HG02623 (cell line): ENCODE measurements at regions not wholly inside any gene's neighbourhood (a gene's known extent, or its start where the extent isn't known, plus 50 kb on each side); places are given as distances from the start of the nearest gene placed in this dataset.

Source experiments
- ATAC-seq: cut with Tn5 transposase; IDR thresholded peaks from one replicate; pipeline ENCODE4 v1.9.1; 2021; ENCODE audit warnings: moderate library complexity; ENCODE audit not compliant: unreplicated experiment

- no peak for ATAC-seq
These were observed 129.4 kb downstream of the NUDT12 start for GRCh38 chr5:103433211-103433610.

DNA sequence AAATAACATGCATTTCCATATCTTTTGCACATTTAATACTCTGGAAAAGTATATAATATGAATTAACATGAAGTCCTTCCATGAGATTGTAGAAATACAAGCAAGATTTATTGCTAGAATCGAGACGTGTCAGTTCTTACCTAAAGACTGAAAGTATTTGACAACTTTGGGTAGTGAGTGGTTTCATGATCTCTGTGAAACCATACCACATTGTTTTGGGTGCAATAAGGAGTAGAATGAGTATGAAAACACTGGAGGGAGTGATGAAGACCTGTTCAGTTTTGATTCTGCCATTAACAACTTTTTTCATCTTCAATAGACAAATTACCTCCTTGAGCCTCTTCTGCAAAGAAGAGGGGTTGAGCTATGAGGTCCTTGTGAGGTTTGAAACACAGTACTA, 133.7 kb downstream of the NUDT12 start:
- ATAC-seq: no peak

DNA sequence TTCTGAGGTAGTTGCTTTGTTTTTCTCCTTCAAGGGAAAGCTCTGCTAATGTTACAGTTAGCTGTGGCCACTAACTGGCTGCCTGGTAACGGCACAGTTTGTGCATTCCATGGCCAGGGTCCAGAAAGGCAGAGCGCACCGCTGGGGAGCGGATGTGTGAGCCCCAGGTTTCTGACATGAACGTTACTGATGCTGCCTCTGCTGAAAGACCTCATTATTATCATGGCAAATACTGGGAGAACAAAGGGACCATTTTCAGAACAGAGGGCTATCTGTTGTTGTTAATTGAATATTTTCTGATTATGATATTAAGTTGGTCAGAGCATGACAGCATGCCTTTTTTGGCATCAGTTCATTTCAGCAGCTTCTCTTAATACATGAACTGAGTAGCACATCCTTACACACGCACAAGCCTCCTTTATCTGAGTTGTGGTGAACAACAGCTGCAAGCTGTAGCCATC, 134.1 kb downstream of the NUDT12 start:
- no peak for ATAC-seq

DNA sequence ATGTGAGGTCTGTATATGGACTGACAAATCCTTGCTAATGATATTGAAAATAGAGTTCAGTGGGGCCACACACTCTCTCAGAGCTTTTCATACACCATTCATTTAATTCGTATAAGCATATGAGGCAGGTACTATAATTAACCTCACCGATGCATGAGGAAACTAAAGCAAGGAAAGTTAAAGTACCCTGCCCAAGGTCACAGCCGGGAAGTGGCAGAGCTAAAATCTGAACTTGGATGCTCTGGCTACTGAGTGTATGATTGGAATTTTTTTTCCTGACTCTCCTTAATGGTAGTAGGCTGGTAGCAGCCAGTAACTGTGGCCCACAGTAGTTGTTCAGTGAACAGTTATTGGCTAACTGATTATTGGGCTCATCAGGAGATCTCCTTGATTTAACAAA, 135.3 kb downstream of the NUDT12 start:
- ATAC-seq: no peak

GRCh38 chr5:103425686-103426454, 136.7 kb downstream of the NUDT12 start:
- no peak for ATAC-seq

DNA sequence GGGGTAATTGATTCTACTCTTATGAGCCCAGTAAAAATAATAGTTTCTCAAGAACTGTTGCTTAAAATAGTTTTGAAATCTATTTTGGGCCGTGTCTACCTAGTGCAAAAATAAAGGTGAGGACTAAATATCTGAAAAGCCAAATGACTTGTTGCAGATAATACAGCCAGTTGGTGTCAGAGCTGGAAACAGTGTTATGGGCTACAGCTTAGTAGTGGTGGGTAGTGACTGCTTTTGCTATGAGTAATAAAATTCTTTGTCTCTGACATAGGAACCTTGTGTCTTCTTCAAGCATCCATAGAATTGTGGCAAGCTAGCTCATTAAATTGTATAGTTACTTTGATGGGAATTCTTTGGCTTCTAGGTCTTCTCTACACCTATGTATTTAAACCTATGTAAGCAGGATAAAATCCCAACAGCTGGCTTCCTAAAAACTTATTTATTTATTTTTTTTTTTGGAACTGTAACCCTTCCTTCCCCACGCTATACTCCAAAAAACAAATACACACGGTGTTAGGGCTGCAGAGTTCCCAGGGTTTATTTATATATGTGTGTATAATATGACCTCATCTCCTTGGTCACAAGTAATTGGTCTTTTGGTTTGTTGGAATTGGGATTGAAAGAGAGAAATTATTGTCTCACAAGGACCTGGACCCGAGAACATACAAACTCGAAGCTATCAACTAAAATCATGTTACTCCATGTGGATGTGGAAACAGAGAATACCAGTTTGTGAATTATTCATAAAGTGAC, 138.0 kb downstream of the NUDT12 start:
- ATAC-seq: no peak

DNA sequence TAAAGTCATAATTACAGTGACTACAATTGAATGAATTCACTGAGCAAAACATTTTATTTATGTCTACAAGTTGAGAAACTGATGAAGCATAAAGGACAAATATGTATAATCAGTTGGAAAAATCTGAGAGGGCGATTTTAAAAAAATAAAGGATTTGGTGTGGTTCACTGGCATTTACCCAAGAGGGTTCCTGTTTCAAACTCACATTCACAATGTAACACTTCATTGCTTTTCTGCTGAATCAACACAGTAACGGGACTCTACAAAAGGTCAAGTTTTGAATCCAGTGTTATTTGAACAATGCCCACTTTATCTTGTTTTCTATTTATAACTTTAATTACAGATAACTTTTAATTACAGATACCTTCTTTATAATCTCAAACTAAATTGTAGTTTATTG, 138.6 kb downstream of the NUDT12 start:
- no peak for ATAC-seq

DNA sequence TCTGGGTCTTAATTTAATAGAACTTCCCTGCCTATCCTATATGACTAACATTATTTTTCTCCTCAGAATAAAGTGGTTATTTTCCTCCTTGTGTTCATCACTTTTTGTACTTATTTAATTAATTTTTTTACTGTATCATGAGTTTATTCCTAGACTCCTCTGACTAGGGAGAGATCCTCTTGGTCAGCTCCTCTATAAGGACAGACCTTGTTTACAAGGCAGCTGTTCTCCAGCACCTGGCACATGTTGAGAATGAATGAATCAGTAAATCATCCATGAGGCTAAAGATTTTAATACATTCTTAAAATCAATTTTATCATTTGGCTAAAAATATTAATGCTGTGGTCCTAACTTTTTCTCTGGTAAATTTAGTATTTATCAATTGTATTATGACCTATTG, 139.8 kb downstream of the NUDT12 start:
- ATAC-seq: no peak

DNA sequence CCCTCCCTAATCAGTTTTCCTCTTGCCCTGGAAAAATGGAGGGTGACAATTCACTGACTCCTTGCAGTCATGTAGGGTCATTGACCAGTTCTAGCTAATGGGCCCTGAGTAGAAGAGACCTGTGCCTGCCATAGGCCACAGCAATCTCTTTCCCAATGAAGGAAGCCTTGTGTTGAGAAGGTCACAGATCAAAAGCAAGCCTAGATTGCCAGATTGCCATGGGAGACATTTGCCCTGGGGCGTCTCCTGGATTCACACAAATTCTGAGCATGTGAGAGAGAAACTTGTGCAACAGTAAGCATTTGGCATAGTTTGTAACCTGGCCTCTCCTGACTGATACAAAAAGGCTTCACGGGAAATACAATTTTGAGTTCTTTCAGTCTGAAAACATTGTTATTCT, 148.0 kb downstream of the NUDT12 start:
- ATAC-seq: no peak

DNA sequence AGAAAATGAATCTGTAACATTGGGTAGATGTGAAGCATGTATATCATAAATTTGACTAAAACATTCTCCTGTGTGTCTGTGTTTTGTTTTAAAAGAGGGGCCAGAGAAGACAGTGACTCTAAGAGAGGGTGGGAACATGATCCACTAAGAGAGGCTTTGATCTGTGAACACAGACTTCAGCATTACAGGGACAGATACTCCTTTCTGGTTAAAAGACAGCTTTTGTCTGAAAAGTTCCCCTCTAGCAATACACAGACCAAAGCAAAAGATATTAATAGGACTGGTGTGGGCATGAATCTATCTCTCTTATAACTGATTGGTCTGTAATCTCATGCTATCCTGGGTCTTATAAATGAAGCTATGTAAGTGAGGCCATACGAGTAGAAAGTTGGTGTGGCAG, 150.9 kb downstream of the NUDT12 start:
- ATAC-seq: no peak

- ATAC-seq: peak; percentile 92
These were observed 151.6 kb downstream of the MACIR start for GRCh38 chr5:103410172-103410571.

- ATAC-seq: no peak
These were observed 150.6 kb downstream of the MACIR start for GRCh38 chr5:103409013-103409670.

GRCh38 chr5:103408408-103408807, 149.8 kb downstream of the MACIR start:
- ATAC-seq: no peak

GRCh38 chr5:103407402-103407801, 148.8 kb downstream of the MACIR start:
- ATAC-seq: no peak

- ATAC-seq: no peak
These were observed 145.9 kb downstream of the MACIR start for GRCh38 chr5:103404483-103404882.

GRCh38 chr5:103402851-103403250, 144.3 kb downstream of the MACIR start:
- no peak for ATAC-seq

DNA sequence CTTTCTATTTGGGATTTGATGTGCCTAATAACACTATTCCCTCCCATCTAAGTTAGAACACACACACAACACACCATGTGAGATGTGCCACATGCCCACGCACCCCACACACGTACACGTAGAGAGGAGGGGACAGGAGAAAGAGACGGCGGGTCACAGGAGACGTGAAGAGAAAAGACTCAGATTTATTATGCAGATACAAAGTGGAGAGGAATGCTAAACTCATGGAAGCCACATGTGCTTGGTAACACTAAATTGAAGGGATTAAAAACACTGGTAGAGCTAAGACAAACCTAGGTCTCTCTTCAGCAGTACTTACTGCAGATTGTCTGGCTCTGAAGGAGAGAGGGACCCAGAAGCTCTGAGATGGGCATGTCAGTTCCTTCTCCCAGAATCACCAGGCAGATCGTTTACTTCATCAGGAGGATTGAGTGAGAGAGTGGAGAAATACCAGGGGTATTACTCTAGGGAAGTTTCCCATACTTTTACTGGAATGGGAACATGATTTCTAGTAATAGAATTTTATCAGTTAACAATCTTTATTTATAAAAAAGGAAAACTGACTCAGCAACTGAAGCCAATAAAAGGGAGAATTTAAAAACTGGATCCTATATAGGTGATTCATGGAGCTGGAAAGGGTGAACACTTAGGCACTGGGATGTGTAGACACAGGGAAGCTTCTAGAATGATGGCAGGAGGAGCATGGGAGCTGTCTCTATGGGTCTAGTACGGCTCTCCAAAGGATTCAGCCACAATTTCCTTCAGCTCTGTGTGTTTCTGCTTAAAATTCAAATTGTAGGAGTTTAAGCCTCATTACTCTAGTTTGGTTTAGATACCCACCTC, 139.4 kb downstream of the MACIR start:
- ATAC-seq: no peak

GRCh38 chr5:103394676-103395075, 136.1 kb downstream of the MACIR start:
- no peak for ATAC-seq

DNA sequence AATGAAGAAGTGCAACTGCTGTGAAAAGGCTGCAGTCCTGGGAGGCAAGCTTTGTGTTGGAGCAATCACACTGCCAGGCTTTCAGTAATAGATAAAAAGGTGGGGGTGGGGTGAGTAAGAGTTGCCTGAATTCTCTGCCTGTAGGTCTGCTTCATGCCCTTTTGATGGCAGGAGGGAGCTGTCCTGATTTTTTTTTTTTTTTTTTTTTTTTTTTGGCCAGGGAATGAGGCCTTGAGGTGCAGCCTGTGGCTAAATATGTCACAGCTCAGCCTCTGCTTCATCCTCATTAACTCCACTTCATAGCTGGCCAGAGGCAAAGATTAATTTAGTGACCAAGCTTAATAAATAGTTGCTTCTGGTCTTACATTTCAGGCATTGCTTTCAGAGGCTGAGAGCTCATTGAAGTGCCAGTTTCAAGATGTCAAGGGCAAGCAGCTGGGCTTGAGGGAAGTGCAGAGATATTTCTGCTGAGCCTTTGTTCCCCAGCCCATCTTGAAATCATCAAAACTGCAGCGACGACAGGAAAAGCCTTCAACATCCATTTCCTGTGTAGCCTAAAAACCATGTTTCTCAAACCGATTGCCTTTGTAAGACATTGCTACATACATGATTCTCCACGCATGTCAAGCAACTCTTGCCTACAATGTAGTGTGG, 134.7 kb downstream of the MACIR start:
- ATAC-seq: no peak

DNA sequence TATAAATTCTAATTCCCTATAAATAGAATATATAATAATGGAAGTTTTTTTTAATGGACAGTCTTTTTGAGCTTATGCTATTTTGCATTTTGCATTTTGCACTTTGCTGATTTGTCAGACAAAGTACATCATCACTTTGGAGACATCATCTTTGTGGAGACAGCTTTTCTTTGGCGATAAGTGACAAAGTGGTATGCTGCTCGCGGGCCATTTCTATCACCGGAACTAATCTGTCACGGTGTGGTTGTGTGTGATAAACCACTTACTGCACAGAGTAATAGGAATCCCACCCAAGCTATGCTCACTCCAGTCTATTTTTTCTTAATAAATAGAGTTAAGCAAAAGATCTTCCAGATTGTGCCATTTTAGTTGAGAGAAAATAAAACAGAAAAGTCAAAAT, 133.1 kb downstream of the MACIR start:
- ATAC-seq: no peak
